Activated CD4-positive, alpha-beta T cell treated with anti-CD3 and anti-CD28 coated beads, Interleukin-2, amount 10 ng/mL, durations not matched to agents 24 days and 14 days (primary cell): ENCODE measurements at regions not wholly inside any gene's neighbourhood (a gene's known extent, or its start where the extent isn't known, plus 50 kb on each side); places are given as distances from the start of the nearest gene placed in this dataset.

Source experiments
- DNase-seq: peaks from one replicate; pipeline ENCODE4 v3.0.0; 2022
- H3K27ac Mint-ChIP-seq: one replicate; pipeline ENCODE4 v1.8.0; 2022; ENCODE audit warnings: mild to moderate bottlenecking, mixed read lengths
- H3K27me3 Mint-ChIP-seq: one replicate; pipeline ENCODE4 v1.8.0; 2022; ENCODE audit warnings: mixed read lengths
- H3K36me3 Mint-ChIP-seq: one replicate; pipeline ENCODE4 v1.8.0; 2022; ENCODE audit warnings: low read depth, mild to moderate bottlenecking, mixed read lengths
- H3K4me1 Mint-ChIP-seq: one replicate; pipeline ENCODE4 v1.8.0; 2021; ENCODE audit warnings: mixed read lengths
- H3K4me3 Mint-ChIP-seq: one replicate; pipeline ENCODE4 v1.8.0; 2022; ENCODE audit warnings: mild to moderate bottlenecking, moderate library complexity, mixed read lengths
- H3K9me3 Mint-ChIP-seq: one replicate; pipeline ENCODE4 v1.8.0; 2021; ENCODE audit warnings: mixed read lengths
- intact Hi-C: fragments of 100-400 bp; cut with micrococcal nuclease; formaldehyde crosslinking; loops from one replicate; pipeline ENCODE4 v1.15.1; 2023

DNA sequence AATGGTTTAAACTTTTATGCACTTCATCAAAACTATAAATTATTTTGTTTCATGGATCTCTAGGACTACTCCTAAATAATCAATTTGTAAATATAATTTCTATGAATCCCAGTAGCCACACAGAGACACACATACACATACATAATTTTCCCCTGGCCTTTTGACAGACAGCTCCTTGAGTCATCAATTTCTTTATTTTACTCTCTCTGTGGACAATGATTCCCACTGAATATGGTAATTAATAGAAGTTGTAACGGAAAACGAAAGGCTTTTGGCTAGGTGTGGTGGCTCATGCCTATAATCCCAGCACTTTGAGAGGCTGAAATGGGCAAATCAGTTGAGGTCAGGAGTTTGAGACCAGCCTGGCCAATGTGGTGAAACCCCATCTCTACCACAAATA lies 235.1 kb downstream of the EPHA4 start:
- intact Hi-C loops: no loop called here
- no peaks in the 10 kb centered on the region for H3K36me3 Mint-ChIP-seq
- peaks cover 4% of the 10 kb centered on the region for H3K27me3 Mint-ChIP-seq
- H3K9me3 Mint-ChIP-seq: no peaks in the 10 kb centered on the region
- H3K4me3 Mint-ChIP-seq: no peak overlapping the region
- H3K4me1 Mint-ChIP-seq: no peaks in the 10 kb centered on the region
- DNase-seq: no peak
- no peak overlapping the region for H3K27ac Mint-ChIP-seq

DNA sequence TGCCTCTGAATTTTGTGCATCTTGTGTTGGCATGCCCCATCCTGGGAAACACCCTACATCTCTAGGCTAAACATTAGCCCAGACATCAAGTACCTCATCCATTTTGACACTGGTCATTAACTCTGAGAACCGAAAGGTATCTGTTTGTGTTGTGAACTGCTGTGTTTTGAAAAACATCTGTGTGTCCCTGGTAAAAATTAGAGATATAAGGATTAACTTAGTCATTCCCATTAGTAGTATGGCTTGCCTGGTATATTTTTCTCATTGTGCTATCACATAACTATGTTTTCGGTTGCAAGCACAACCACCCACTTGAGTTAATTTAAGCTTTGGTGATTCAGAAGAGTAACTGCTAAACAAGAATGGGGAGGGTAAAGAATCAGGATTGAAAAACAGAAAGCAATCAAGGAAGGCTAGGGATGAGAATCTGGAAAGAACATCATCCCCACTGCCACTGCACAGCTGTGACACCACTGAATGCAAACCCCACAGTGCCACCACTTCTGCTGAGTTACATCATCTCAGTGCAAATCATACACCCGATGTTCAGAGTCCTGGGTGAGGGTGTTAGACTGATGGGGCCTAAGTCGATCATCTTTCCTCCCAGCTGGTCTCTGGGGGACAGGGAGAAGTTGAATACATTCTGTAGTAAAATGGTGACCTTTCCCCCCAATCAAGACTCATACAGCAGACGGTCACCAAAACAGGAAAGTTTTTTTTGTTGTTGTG lies 234.0 kb downstream of the EPHA4 start:
- Mint-ChIP-seq H3K27ac (no peak overlapping the region), H3K27me3 (peaks cover 4% of the 10 kb centered on the region), H3K4me3 (no peak overlapping the region)

DNA sequence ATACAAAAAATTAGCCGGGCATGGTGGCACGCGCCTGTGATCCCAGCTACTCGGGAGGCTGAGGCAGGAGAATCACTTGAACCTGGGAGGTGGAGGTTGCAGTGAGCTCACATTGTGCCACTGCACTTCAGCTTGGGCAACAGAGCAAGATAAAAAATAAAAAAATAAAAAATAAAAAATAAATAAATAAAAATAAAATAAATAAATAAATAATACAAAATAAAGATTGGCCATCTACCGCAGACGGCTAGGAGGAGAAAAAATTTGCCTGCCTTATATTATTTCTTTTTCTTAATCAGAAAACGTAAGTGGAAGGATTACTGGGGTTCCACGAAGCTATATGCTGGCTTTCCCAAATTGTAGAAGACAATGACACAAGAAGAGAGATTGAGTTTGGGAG lies 229.7 kb downstream of the EPHA4 start:
- Mint-ChIP-seq H3K27me3 (peaks cover 6% of the 10 kb centered on the region), H3K9me3 (no peaks in the 10 kb centered on the region), H3K4me1 (no peaks in the 10 kb centered on the region), H3K27ac (no peak overlapping the region), H3K4me3 (no peak overlapping the region), H3K36me3 (no peaks in the 10 kb centered on the region)
- no peak for DNase-seq
- intact Hi-C loops: no loop called here

More for the DNA sequence above, 234.0 kb downstream of the EPHA4 start:
- DNase-seq: no peak
- Mint-ChIP-seq H3K4me1 (no peaks in the 10 kb centered on the region), H3K9me3 (no peaks in the 10 kb centered on the region), H3K36me3 (no peaks in the 10 kb centered on the region)
- intact Hi-C loops: no loop called here

- no peaks in the 10 kb centered on the region for H3K36me3 Mint-ChIP-seq
- H3K9me3 Mint-ChIP-seq: no peaks in the 10 kb centered on the region
- intact Hi-C loops: no loop called here
Measured at GRCh38 chr2:221343524-221343923, 228.6 kb downstream of the EPHA4 start.

GRCh38 chr2:221345516-221345915 lies 226.6 kb downstream of the EPHA4 start:
- Mint-ChIP-seq H3K4me1 (no peaks in the 10 kb centered on the region), H3K36me3 (no peaks in the 10 kb centered on the region), H3K9me3 (no peaks in the 10 kb centered on the region), H3K27me3 (peaks cover 10% of the 10 kb centered on the region), H3K27ac (no peak overlapping the region), H3K4me3 (no peak overlapping the region)
- intact Hi-C loops: no loop called here
- DNase-seq: no peak

More at GRCh38 chr2:221343524-221343923, 228.6 kb downstream of the EPHA4 start:
- H3K27me3 Mint-ChIP-seq: peaks cover 6% of the 10 kb centered on the region
- no peak for DNase-seq
- no peaks in the 10 kb centered on the region for H3K4me1 Mint-ChIP-seq
- no peak overlapping the region for H3K4me3 Mint-ChIP-seq
- no peak overlapping the region for H3K27ac Mint-ChIP-seq

DNA sequence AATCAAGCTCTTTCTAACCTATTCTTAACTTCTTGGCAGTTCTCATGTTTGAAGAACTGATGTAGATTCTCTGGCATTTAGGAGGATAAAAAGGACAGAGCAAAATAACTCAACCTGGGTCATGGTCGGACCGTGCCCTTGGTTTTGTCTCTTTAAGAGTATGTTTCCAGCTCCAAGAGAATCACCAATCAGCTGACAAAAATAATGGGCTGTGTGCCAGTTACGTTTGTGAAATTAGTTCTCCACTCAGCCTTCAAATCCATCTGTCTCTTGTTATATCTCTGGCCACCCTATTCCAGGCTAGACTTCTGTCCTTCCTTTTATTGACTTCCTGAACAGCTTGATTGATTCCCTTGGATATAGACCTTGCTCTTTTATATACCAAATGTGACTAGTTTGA lies 225.7 kb downstream of the EPHA4 start:
- H3K4me1 Mint-ChIP-seq: no peaks in the 10 kb centered on the region
- no peaks in the 10 kb centered on the region for H3K9me3 Mint-ChIP-seq
- peaks cover 12% of the 10 kb centered on the region for H3K27me3 Mint-ChIP-seq
- no peak overlapping the region for H3K27ac Mint-ChIP-seq
- no peak overlapping the region for H3K4me3 Mint-ChIP-seq
- no peaks in the 10 kb centered on the region for H3K36me3 Mint-ChIP-seq
- intact Hi-C loops: no loop called here
- DNase-seq: no peak

DNA sequence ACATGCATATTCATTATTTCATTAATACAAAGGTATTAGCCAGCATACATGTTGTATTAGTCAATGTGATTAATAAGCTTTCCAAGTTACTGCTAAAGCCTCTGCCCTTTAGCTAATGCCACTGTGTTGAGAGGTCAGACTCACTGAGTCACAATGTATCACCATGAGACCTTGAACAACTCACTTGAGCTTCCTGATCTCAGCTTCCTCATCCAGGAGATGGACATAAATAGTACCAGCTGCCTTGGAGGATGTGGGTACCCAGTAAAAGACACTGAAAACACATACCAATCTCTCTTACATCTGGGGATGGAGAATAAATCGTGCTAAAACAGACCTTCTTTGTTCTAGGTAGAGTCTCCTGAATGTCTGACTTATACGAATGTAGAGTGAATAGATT lies 224.6 kb downstream of the EPHA4 start:
- H3K36me3 Mint-ChIP-seq: no peaks in the 10 kb centered on the region
- no peak for DNase-seq
- no peak overlapping the region for H3K4me3 Mint-ChIP-seq
- no peaks in the 10 kb centered on the region for H3K4me1 Mint-ChIP-seq
- intact Hi-C loops: no loop called here
- H3K27ac Mint-ChIP-seq: no peak overlapping the region
- peaks cover 14% of the 10 kb centered on the region for H3K27me3 Mint-ChIP-seq
- H3K9me3 Mint-ChIP-seq: no peaks in the 10 kb centered on the region

DNA sequence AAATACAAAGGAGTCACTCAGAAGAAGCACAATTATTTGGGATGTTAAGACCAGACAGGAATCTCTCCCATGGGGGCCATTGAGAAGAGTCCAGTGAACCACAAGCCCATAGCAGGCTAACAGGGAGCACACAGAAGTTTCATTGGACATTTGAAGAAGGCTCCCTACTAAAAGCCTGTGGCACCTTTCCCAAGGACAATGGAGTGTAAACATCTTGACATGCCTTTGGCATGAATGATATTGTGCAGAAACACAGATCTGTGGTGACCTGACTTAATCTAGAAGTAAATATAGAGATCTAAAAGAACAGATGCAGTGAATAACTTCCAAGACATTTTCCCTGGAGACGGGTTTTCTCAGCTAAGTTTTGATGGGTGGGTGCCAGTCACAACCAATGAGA lies 221.5 kb downstream of the EPHA4 start:
- no peaks in the 10 kb centered on the region for H3K36me3 Mint-ChIP-seq
- no peaks in the 10 kb centered on the region for H3K4me1 Mint-ChIP-seq
- intact Hi-C loops: no loop called here
- H3K4me3 Mint-ChIP-seq: no peak overlapping the region
- H3K27ac Mint-ChIP-seq: no peak overlapping the region
- DNase-seq: no peak
- H3K27me3 Mint-ChIP-seq: peaks cover 12% of the 10 kb centered on the region
- peaks cover 4% of the 10 kb centered on the region for H3K9me3 Mint-ChIP-seq

DNA sequence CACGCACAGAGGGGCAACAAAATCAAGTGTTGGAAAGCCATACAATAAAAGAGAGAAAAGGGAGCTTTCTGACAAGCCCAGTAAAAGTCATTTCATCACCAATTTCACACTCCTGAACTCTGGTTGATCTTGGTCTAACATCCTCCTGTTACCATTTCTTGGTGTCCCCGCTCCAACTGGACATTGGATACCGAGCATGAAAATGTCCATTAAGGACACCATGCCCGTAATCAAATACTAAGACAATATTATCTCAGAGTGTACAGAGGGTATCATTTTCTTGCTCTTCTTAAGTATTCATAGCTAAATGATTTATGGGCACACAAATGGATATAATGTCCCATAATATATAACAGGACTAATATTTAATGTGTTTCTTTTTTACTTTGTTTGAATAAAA lies 218.9 kb downstream of the EPHA4 start:
- Mint-ChIP-seq H3K4me3 (no peak overlapping the region), H3K9me3 (peaks cover 4% of the 10 kb centered on the region), H3K36me3 (no peaks in the 10 kb centered on the region), H3K27me3 (peaks cover 8% of the 10 kb centered on the region), H3K27ac (no peak overlapping the region), H3K4me1 (no peaks in the 10 kb centered on the region)
- DNase-seq: no peak
- intact Hi-C loops: no loop called here

GRCh38 chr2:221360312-221360711 lies 211.8 kb downstream of the EPHA4 start:
- intact Hi-C loops: no loop called here
- H3K36me3 Mint-ChIP-seq: no peaks in the 10 kb centered on the region
- no peaks in the 10 kb centered on the region for H3K4me1 Mint-ChIP-seq
- DNase-seq: no peak
- no peaks in the 10 kb centered on the region for H3K9me3 Mint-ChIP-seq
- no peak overlapping the region for H3K27ac Mint-ChIP-seq
- no peak overlapping the region for H3K4me3 Mint-ChIP-seq
- no peaks in the 10 kb centered on the region for H3K27me3 Mint-ChIP-seq

- DNase-seq: no peak
- no peaks in the 10 kb centered on the region for H3K9me3 Mint-ChIP-seq
- intact Hi-C loops: no loop called here
- no peak overlapping the region for H3K4me3 Mint-ChIP-seq
- no peaks in the 10 kb centered on the region for H3K4me1 Mint-ChIP-seq
- no peaks in the 10 kb centered on the region for H3K36me3 Mint-ChIP-seq
- no peak overlapping the region for H3K27ac Mint-ChIP-seq
- H3K27me3 Mint-ChIP-seq: no peaks in the 10 kb centered on the region
Measured at GRCh38 chr2:221360742-221361141, 211.4 kb downstream of the EPHA4 start.

GRCh38 chr2:221361633-221362032 lies 210.5 kb downstream of the EPHA4 start:
- DNase-seq: no peak
- no peak overlapping the region for H3K27ac Mint-ChIP-seq
- no peaks in the 10 kb centered on the region for H3K4me1 Mint-ChIP-seq
- no peaks in the 10 kb centered on the region for H3K36me3 Mint-ChIP-seq
- intact Hi-C loops: no loop called here
- H3K9me3 Mint-ChIP-seq: no peaks in the 10 kb centered on the region
- H3K27me3 Mint-ChIP-seq: no peaks in the 10 kb centered on the region
- no peak overlapping the region for H3K4me3 Mint-ChIP-seq

- Mint-ChIP-seq H3K27ac (no peak overlapping the region), H3K4me3 (no peak overlapping the region), H3K9me3 (no peaks in the 10 kb centered on the region), H3K4me1 (no peaks in the 10 kb centered on the region), H3K36me3 (no peaks in the 10 kb centered on the region), H3K27me3 (no peaks in the 10 kb centered on the region)
- no peak for DNase-seq
- intact Hi-C loops: no loop called here
Measured at GRCh38 chr2:221364672-221365071, 207.4 kb downstream of the EPHA4 start.
